Activated naive CD4-positive, alpha-beta T cell treated with anti-CD3 and anti-CD28 coated beads for 36 hours (primary cell): ENCODE measurements at regions not wholly inside any gene's neighbourhood (a gene's known extent, or its start where the extent isn't known, plus 50 kb on each side); places are given as distances from the start of the nearest gene placed in this dataset.
"Not testable (repeated sequence)": the region's sequence is repeated elsewhere in the genome, so short reads cannot be mapped to it uniquely, and the experiment has no call there.

Experiments
- CTCF ChIA-PET: fragments of 350-600 bp; sonication (Branson Sonifier 250); formaldehyde crosslinking; loops from one replicate; lab custom pipeline; 2021; ENCODE audit warnings: antibody characterized with exemption; lab: Charles Lee
- DNase-seq: peaks from one replicate; pipeline ENCODE4 v3.0.0-alpha.2; 2020
- H3K27ac Mint-ChIP-seq: one replicate; pipeline ENCODE4 v1.8.0; 2021; ENCODE audit warnings: mild to moderate bottlenecking, mixed read lengths
- H3K27me3 Mint-ChIP-seq: one replicate; pipeline ENCODE4 v1.8.0; 2021; ENCODE audit warnings: low read depth, mixed read lengths
- H3K36me3 Mint-ChIP-seq: one replicate; pipeline ENCODE4 v1.8.0; 2021; ENCODE audit warnings: low read depth, mixed read lengths
- H3K4me1 Mint-ChIP-seq: one replicate; pipeline ENCODE4 v1.8.0; 2021; ENCODE audit warnings: low read depth, mixed read lengths
- H3K4me3 Mint-ChIP-seq: one replicate; pipeline ENCODE4 v1.8.0; 2021; ENCODE audit warnings: mild to moderate bottlenecking, moderate library complexity, mixed read lengths
- H3K9me3 Mint-ChIP-seq: one replicate; pipeline ENCODE4 v1.8.0; 2021; ENCODE audit warnings: mixed read lengths
- intact Hi-C: fragments of 100-400 bp; cut with micrococcal nuclease; formaldehyde crosslinking; loops from one replicate; pipeline ENCODE4 v1.15.1; 2023

DNA sequence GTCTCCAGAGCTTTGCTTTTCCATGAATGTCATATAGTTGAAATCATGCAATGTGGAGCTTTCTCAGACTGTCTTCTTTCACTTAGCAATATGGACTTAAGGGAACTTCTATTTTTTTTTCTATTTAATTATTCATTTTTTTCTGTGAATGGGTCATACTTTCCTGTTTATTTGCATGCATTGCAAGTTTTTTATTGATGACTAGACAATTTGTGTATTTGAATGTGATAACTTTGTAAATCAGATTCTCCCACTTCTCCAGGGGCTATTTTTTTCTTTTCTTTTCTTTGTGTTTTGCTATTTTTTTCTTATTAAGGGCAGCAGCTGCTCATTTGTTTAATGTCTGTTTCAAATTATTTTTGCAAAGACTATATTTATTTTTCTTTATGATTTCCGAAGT, 1019.8 kb upstream of the ATXN7L3B start:
- no peak for DNase-seq
- no peaks in the 10 kb centered on the region for H3K36me3 Mint-ChIP-seq
- no peak overlapping the region for H3K4me3 Mint-ChIP-seq
- no peaks in the 10 kb centered on the region for H3K27me3 Mint-ChIP-seq
- H3K27ac Mint-ChIP-seq, result no peak overlapping the region
- H3K4me1 Mint-ChIP-seq, result no peaks in the 10 kb centered on the region
- intact Hi-C loops, result no loop called here
- CTCF ChIA-PET, result no interaction called here
- peaks cover 10% of the 10 kb centered on the region for H3K9me3 Mint-ChIP-seq

GRCh38 chr12:73529231-73529630, 1008.4 kb upstream of the ATXN7L3B start:
- H3K27ac Mint-ChIP-seq, result no peak overlapping the region
- H3K4me1 Mint-ChIP-seq, result no peaks in the 10 kb centered on the region
- no peaks in the 10 kb centered on the region for H3K36me3 Mint-ChIP-seq
- DNase-seq, result no peak
- intact Hi-C loops, result no loop called here
- CTCF ChIA-PET, result no interaction called here
- H3K4me3 Mint-ChIP-seq, result no peak overlapping the region
- no peaks in the 10 kb centered on the region for H3K27me3 Mint-ChIP-seq
- peaks cover 2% of the 10 kb centered on the region for H3K9me3 Mint-ChIP-seq

- CTCF ChIA-PET, result interaction anchor here (0.7 kb wide), 1 partner anchor 16 kb away, joined by 3 read pairs; no protein-coding TSS in a partner anchor
- Mint-ChIP-seq H3K27me3 (no peaks in the 10 kb centered on the region), H3K4me1 (no peaks in the 10 kb centered on the region), H3K36me3 (no peaks in the 10 kb centered on the region), H3K4me3 (no peak overlapping the region), H3K27ac (no peak overlapping the region), H3K9me3 (peaks cover 2% of the 10 kb centered on the region)
- DNase-seq, result no peak
- intact Hi-C loops, result no loop called here
Observed at GRCh38 chr12:73529954-73530353, 1007.7 kb upstream of the ATXN7L3B start.

DNA sequence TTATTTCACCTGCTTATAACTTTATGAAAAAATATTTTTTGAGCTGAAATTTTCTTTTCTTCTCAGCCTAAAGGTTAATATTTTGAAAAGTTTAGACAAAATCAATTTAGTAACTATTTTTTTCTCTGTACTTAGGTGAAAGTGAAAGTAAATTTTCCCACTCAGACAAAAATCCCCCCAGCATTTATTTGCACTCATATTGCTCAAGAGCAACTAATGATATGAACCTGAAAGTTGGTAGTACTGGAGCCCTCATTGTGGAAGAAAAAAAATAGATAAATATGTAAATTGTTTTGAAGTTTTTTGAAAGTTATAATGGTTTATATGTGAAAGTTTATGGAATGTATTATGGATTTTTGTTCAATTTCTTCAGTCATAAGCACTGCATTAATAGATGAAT, 1005.9 kb upstream of the ATXN7L3B start:
- no peaks in the 10 kb centered on the region for H3K4me1 Mint-ChIP-seq
- no peaks in the 10 kb centered on the region for H3K27me3 Mint-ChIP-seq
- H3K4me3 Mint-ChIP-seq, result no peak overlapping the region
- H3K9me3 Mint-ChIP-seq, result peaks cover 2% of the 10 kb centered on the region
- no peaks in the 10 kb centered on the region for H3K36me3 Mint-ChIP-seq
- H3K27ac Mint-ChIP-seq, result no peak overlapping the region
- CTCF ChIA-PET, result no interaction called here
- intact Hi-C loops, result no loop called here
- DNase-seq, result no peak

DNA sequence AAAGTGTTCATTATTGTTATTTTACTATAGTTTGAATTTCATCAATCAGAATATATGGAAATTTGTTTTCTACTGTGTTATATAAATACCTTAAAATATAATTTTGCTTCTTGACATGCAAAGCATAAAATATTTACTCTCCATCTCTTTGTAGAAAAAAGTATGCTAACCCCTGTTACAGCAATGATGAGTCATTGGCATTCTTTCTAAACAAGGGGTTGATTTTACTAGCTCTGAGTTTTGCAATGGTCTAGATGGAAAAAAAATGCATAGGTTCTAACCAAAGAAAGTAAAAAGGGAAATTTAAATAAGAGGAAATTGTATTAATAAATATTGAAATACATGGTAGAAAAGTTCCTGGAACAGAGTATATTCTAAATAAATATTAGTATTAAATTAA, 990.2 kb upstream of the ATXN7L3B start:
- CTCF ChIA-PET, result no interaction called here
- Mint-ChIP-seq H3K36me3 (no peaks in the 10 kb centered on the region), H3K4me1 (no peaks in the 10 kb centered on the region), H3K9me3 (peaks cover 4% of the 10 kb centered on the region), H3K27ac (no peak overlapping the region), H3K4me3 (no peak overlapping the region), H3K27me3 (no peaks in the 10 kb centered on the region)
- intact Hi-C loops, result no loop called here
- DNase-seq, result no peak

DNA sequence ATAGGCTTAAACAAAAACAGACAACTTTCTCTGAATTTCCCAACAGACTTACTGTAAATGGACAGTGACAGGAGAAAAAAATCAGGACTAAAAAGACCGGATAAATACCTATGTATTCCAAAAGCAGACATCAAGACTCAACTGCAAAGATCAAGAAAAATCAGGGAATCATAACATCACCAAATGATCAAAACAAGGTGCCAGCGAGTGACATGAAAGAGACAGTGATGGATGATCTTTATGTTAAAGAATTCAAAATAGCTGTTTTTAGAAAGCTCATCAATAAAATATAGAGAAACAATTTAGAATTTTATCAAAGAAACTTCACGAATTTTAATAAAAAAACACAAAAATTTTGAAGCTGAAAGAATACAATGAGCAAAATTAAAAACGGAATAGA, 952.5 kb upstream of the ATXN7L3B start:
- peaks cover 12% of the 10 kb centered on the region for H3K9me3 Mint-ChIP-seq
- H3K4me3 Mint-ChIP-seq, result no peak overlapping the region
- DNase-seq, result no peak
- H3K36me3 Mint-ChIP-seq, result no peaks in the 10 kb centered on the region
- intact Hi-C loops, result no loop called here
- CTCF ChIA-PET, result no interaction called here
- no peak overlapping the region for H3K27ac Mint-ChIP-seq
- no peaks in the 10 kb centered on the region for H3K27me3 Mint-ChIP-seq
- H3K4me1 Mint-ChIP-seq, result no peaks in the 10 kb centered on the region

GRCh38 chr12:73589220-73589619, 948.4 kb upstream of the ATXN7L3B start:
- no peaks in the 10 kb centered on the region for H3K36me3 Mint-ChIP-seq

DNA sequence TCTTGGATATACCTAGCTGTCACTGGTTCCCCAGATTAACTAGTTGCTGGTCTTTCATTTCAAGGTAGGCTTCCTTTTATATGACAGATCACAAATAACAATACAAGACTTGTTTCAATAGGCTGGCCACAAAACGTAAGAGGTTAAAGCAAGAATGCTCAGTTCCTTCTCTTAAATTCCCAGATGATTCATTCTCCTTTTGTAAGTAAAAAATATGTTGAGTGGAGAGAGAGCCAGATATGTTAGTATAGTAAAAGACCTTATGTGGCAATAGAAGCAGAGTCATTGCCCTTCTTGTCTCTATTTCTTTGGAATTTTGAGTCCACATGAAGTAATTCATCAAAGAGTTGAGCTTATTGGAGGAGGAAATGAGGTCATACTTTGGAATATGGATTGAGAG, 939.0 kb upstream of the ATXN7L3B start:
- DNase-seq, result no peak
- no peaks in the 10 kb centered on the region for H3K27me3 Mint-ChIP-seq
- intact Hi-C loops, result loop anchor here (1.0 kb wide), 1 partner anchor 35 kb away; no protein-coding TSS in a partner anchor
- CTCF ChIA-PET, result no interaction called here
- no peaks in the 10 kb centered on the region for H3K36me3 Mint-ChIP-seq
- H3K4me3 Mint-ChIP-seq, result no peak overlapping the region
- no peaks in the 10 kb centered on the region for H3K4me1 Mint-ChIP-seq
- no peak overlapping the region for H3K27ac Mint-ChIP-seq
- H3K9me3 Mint-ChIP-seq, result peaks cover 6% of the 10 kb centered on the region

More at GRCh38 chr12:73589220-73589619, 948.4 kb upstream of the ATXN7L3B start:
- Mint-ChIP-seq H3K27me3 (no peaks in the 10 kb centered on the region), H3K27ac (no peak overlapping the region), H3K9me3 (peaks cover 5% of the 10 kb centered on the region), H3K4me3 (no peak overlapping the region), H3K4me1 (no peaks in the 10 kb centered on the region)
- CTCF ChIA-PET, result no interaction called here
- DNase-seq, result no peak
- intact Hi-C loops, result no loop called here

DNA sequence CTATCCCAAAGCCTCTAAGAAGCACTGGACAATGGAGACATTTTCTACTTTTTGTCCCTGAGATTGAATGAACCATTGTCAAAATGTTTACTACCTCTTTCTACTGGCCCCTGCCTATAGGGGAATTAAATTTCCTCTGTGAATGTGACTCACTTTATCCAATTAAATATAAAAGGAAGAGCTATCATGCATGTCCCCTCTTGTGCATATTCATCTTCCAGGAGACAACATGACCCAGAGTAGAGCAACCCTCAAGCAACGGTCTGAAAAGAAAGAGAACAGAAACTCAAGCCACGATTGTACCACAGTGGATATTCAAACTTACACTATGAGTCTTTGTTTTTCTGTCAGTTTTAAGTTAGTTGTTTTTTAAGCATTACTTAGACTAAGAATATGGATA, 938.4 kb upstream of the ATXN7L3B start:
- H3K4me3 Mint-ChIP-seq, result no peak overlapping the region
- peaks cover 6% of the 10 kb centered on the region for H3K9me3 Mint-ChIP-seq
- H3K27ac Mint-ChIP-seq, result no peak overlapping the region
- intact Hi-C loops, result no loop called here
- H3K4me1 Mint-ChIP-seq, result no peaks in the 10 kb centered on the region
- H3K27me3 Mint-ChIP-seq, result no peaks in the 10 kb centered on the region
- CTCF ChIA-PET, result no interaction called here
- H3K36me3 Mint-ChIP-seq, result no peaks in the 10 kb centered on the region
- no peak for DNase-seq

DNA sequence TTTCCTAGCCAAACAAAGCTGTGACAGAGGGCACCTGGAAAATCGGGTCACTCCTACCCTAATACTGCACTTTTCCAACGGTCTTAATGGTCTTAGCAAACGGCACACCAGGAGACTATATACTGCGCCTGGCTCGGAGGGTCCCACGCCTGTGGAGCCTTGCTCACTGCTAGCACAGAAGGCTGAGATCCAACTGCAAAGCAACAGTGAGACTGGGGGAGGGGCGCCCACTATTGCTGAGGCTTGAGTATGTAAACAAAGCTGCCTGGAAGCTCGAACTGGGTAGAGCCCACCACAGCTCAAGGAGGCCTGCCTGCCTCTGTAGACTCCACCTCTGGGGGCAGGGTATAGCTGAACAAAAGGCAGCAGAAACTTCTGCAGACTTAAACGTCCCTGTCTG, 931.7 kb upstream of the ATXN7L3B start:
- H3K36me3 Mint-ChIP-seq, H3K27ac Mint-ChIP-seq, CTCF ChIA-PET, DNase-seq, intact Hi-C loops, H3K4me3 Mint-ChIP-seq, H3K4me1 Mint-ChIP-seq, H3K27me3 Mint-ChIP-seq: not testable (repeated sequence)
- peaks cover 16% of the 10 kb centered on the region for H3K9me3 Mint-ChIP-seq

DNA sequence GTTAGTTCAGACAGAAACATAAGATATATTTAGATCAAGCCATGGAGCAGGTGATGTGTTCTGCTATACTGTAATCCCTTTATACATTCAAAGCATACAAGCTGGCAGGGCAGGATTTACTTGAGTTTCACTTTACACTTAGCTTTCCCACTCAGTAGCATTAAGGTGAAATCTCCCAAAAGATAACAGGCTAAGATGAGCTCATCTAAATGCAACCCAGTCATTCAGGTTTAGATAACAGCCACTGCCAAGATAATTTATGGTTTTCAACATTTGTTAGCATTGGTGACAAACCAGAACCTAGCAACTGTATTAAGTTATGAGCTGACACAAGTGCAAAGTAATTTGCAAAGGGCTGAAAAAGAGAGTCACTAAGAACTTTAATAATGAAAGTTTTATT, 925.1 kb upstream of the ATXN7L3B start:
- Mint-ChIP-seq H3K27me3 (no peaks in the 10 kb centered on the region), H3K27ac (no peak overlapping the region), H3K36me3 (no peaks in the 10 kb centered on the region), H3K4me3 (no peak overlapping the region), H3K9me3 (peaks cover 19% of the 10 kb centered on the region), H3K4me1 (no peaks in the 10 kb centered on the region)
- DNase-seq, result no peak
- CTCF ChIA-PET, result no interaction called here
- intact Hi-C loops, result no loop called here

DNA sequence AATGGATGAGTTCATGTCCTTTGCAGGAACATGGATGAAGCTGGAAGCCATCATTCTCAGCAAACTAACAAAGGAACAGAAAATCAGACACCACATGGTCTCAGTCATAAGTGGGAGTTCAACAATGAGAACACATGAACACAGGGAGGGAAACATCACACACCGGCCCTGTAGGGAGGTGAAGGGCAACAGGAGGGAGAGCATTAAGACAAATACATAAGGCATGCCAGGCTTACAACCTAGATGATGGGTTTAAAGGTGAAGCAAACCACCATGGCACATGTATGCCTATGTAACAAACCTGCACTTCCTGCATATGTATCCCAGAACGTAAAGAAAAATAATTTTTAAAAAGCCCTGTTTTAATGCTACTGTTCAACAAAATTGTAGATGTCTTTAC, 914.2 kb upstream of the ATXN7L3B start:
- no peak for DNase-seq
- Mint-ChIP-seq H3K27ac (no peak overlapping the region), H3K4me1 (no peaks in the 10 kb centered on the region), H3K27me3 (no peaks in the 10 kb centered on the region), H3K4me3 (no peak overlapping the region), H3K9me3 (peaks cover 1% of the 10 kb centered on the region), H3K36me3 (no peaks in the 10 kb centered on the region)
- intact Hi-C loops, result no loop called here
- CTCF ChIA-PET, result no interaction called here

GRCh38 chr12:73625226-73625625, 912.4 kb upstream of the ATXN7L3B start:
- Mint-ChIP-seq H3K4me3 (no peak overlapping the region), H3K36me3 (no peaks in the 10 kb centered on the region), H3K27ac (no peak overlapping the region), H3K9me3 (peaks cover 1% of the 10 kb centered on the region), H3K4me1 (no peaks in the 10 kb centered on the region), H3K27me3 (no peaks in the 10 kb centered on the region)
- CTCF ChIA-PET, result no interaction called here
- intact Hi-C loops, result no loop called here
- no peak for DNase-seq

GRCh38 chr12:73629171-73629570, 908.5 kb upstream of the ATXN7L3B start:
- CTCF ChIA-PET, result interaction anchor here (1.2 kb wide), 1 partner anchor 11 kb away, joined by 3 read pairs; no protein-coding TSS in a partner anchor

More at GRCh38 chr12:73629171-73629570, 908.5 kb upstream of the ATXN7L3B start:
- Mint-ChIP-seq H3K27me3 (no peaks in the 10 kb centered on the region), H3K4me1 (no peaks in the 10 kb centered on the region), H3K9me3 (no peaks in the 10 kb centered on the region), H3K36me3 (no peaks in the 10 kb centered on the region), H3K27ac (no peak overlapping the region), H3K4me3 (no peak overlapping the region)
- DNase-seq, result no peak
- intact Hi-C loops, result no loop called here
